ENCODE measurements at regions not wholly inside any gene's neighbourhood (a gene's known extent, or its start where the extent isn't known, plus 50 kb on each side); places are given as distances from the start of the nearest gene placed in this dataset.

- DNase-seq (ENCODE audit: low spot score), result no peak
These were observed 219.3 kb downstream of the WDR11 start for GRCh38 chr10:121070275-121071070.

GRCh38 chr10:121071901-121072300 is 220.7 kb downstream of the WDR11 start:
- no peak for DNase-seq (ENCODE audit: low spot score)

DNA sequence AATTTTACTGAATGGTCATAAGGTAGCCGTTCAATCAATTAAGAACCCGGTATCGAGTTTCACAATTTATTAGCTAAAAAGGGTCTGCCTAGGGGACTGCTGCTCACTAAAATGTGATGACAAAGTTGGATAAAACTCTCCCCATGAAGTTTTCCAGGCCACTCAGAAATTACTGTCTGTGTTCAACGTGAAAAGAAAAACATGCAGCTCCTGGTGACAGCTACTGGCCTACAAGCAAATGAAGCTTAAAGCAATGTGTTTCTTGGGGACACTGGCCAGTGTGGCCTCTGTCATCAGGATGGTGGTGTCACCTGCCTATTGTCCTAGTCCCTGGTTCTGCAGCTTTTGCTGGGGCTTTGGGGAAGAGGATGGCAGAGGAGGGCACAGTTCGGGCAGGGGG is 222.6 kb downstream of the WDR11 start:
- no peak for DNase-seq (ENCODE audit: low spot score)

GRCh38 chr10:121076776-121077715 is 225.9 kb downstream of the WDR11 start:
- no peak for DNase-seq (ENCODE audit: low spot score)

DNA sequence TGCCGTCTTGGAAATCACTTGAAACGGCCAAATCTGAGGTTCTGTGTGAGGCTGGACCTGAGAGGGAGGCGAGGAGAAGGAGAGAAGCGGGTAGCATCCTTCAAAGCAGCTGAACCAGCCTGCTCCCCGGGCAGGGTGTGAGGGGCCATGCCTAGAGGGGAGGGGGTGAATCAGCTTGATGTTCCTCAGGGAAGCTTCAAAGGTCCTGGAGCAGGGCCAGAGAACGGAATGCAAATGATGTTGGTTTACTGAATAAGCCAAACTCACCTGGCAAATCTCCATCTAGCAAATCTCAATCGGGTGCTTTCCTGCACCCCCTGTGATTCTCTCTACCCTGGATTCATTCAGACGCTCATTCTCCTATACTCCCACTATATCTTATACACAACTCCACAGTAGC is 226.9 kb downstream of the WDR11 start:
- DNase-seq (ENCODE audit: low spot score), result no peak

- DNase-seq (ENCODE audit: low spot score), result peak; percentile 60
These were observed 227.5 kb downstream of the WDR11 start for GRCh38 chr10:121078672-121079102.

- no peak for DNase-seq (ENCODE audit: low spot score)
These were observed 228.1 kb downstream of the WDR11 start for GRCh38 chr10:121079226-121079625.

DNA sequence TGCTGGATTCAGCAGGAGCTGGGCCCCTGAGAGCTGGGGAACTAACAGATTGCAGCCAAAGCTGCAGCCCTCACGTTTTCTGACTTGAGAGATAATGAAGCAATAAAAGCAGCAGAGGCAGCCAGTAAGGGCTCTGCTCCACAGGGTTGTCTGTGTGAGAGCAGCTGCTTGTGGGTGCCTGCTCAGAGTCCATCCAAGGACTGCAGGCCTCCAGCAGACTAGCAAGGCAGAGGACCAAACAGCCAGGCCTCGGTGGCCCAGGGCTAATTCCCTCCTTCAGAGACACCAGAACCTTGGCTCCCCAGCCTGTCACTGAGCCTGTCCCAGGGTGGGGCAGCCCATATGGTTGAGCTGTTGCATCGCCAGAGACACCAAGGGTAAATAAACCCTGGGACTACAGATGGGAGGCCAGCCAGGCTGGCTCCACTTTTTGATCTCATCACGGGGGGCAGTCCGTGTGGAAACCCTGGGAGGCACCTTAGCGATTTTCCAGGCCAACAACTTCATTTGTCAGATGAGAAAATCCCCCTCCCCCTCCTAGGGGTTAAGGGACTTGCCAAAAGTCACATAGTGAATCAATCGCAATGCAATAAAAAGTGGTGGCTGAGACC is 229.2 kb downstream of the WDR11 start:
- DNase-seq (ENCODE audit: low spot score), result no peak

DNA sequence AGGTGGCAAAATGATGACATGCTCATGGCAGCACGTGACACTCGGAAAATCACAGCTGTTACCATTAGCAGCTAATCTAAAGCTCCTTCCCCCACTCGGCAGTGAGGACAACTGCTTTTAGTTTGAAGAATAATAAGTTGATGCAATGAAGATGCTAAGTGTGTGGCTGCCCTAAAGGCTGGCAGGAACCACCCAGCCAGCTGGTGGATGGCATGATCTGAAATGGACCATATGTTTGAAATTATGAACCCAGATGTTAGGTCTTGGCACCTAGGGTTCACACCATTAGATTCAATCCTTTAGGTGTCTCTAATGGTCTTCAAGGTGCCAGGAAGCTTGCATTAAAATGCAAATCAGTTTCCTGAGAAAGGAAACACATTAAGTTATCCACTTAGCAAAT is 230.1 kb downstream of the WDR11 start:
- DNase-seq (ENCODE audit: low spot score), result no peak

GRCh38 chr10:121082984-121083383 is 231.8 kb downstream of the WDR11 start:
- DNase-seq (ENCODE audit: low spot score), result no peak

DNA sequence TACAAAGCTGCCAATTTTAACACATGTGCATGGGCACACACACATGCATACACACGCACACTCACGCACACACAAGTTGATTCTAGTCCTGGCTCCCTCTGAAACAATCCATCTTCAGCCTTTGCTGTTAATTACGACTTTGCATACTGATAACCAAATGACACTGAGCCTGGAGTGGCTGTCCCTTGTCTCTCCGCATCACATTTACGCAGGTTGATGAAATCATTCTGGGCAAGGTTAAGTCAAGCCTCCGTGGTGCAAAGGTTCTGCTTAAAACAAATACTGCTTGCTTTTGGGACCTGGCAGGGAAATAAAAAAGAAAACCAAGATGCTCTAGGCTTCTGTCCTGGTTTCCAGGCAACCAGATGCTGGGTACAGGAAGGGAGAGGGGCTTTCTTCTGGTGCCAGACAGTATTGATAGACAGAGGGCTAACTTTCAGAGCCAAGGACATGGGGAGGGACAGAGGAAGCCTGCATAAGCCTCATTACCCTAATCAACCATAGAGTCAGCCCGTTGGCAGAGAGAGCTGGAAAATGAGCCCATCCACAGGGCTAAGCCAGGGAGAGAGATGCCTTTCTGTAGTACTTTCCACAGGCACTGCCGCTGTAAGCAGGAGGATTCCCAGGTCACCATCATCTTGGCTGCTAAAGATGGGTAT is 233.0 kb downstream of the WDR11 start:
- DNase-seq (ENCODE audit: low spot score), result no peak

- DNase-seq (ENCODE audit: low spot score), result no peak
These were observed 233.5 kb downstream of the WDR11 start for GRCh38 chr10:121084675-121085070.

- no peak for DNase-seq (ENCODE audit: low spot score)
These were observed 234.2 kb downstream of the WDR11 start for GRCh38 chr10:121085367-121085766.

DNA sequence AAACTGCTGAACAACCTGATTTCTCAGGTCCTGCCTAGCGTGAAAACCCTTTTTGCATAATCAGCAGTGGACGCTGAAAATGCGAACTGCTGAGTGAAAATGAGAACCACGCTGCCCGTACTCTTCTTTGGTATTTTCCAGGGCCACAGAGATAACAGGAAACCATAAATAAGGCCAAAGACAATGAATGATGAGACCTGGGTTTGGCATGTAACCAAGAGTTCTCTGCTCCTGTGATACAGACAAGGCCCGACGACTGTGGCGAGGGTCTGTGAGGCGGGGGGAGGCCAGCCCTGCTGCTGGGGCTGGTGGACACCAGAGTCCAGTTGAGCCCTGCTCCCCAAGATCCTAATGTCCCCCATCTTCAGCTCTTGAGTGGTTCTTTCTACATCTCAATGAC is 236.0 kb downstream of the WDR11 start:
- no peak for DNase-seq (ENCODE audit: low spot score)

- DNase-seq (ENCODE audit: low spot score), result no peak
These were observed 236.5 kb downstream of the WDR11 start for GRCh38 chr10:121087688-121088087.

GRCh38 chr10:121088524-121088923 is 237.4 kb downstream of the WDR11 start:
- no peak for DNase-seq (ENCODE audit: low spot score)

- DNase-seq (ENCODE audit: low spot score), result no peak
These were observed 238.3 kb downstream of the WDR11 start for GRCh38 chr10:121089434-121089833.

- DNase-seq (ENCODE audit: low spot score), result no peak
These were observed 241.0 kb downstream of the WDR11 start for GRCh38 chr10:121091961-121092719.

GRCh38 chr10:121092720-121093095 is 241.5 kb downstream of the WDR11 start:
- DNase-seq (ENCODE audit: low spot score), result no peak

DNA sequence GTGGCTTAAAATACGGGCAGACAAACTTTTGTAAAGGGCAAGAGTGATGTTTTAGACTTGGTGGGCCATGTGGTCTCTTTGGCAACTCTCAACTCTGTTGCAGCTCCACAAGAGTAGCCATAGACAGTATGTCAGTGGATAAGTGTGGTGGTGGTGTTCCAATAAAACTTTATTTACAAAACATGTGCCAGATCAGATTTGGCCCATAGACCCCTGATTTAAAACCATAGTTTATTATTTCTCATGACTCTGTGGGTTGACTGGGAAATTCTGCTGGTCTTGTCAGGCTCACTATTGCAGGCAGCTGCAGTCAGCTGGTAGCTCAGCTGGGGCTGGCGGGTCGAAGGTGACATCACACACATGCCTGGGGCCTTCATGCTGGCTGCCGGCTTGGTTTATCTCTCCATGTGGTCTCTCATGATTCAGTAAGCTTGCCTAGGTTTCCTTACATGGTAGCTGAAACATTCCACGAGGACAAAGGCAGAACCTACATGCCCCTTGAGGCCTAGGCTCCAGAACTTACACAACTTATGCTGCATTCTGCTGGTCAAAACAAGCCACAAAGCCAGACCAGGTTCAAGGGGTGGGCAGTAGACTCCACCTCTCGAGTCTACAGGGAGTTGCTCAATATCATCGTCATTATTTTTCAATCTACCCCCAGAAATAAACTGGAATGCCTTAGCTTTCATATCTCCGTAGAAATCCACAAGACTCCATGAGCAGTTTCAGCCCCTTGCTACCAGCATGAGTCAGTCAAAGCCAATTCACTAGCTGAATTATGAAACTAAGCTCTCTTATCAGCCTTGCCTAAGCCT is 245.7 kb downstream of the WDR11 start:
- no peak for DNase-seq (ENCODE audit: low spot score)
